IMR-90 (cell line): ENCODE measurements at regions not wholly inside any gene's neighbourhood (a gene's known extent, or its start where the extent isn't known, plus 50 kb on each side); places are given as distances from the start of the nearest gene placed in this dataset.

Experiments used
- BHLHE40 ChIP-seq: fragments of 150-350 bp; IDR thresholded peaks from 2 replicates; pipeline ENCODE4 v1.6.1; 2016; ENCODE audit warnings: mild to moderate bottlenecking, low read depth, low read length
- CEBPB ChIP-seq: IDR thresholded peaks from 2 replicates; pipeline ENCODE4 v1.6.1; 2012; ENCODE audit warnings: low read depth, low read length, improper control_type of control experiment
- CTCF ChIP-seq: conservative IDR thresholded peaks from 2 replicates; pipeline ENCODE4 v1.5.1; 2012; ENCODE audit warnings: mild to moderate bottlenecking, low read depth, low read length, improper control_type of control experiment
- MAFK ChIP-seq: IDR thresholded peaks from 2 replicates; pipeline ENCODE4 v1.6.1; 2012; ENCODE audit warnings: low read depth, low read length, improper control_type of control experiment
- MXI1 ChIP-seq: IDR thresholded peaks from 2 replicates; pipeline ENCODE4 v1.6.1; 2012; ENCODE audit warnings: low read depth, mild to moderate bottlenecking, low read length, moderate library complexity, borderline replicate concordance
- NFE2L2 ChIP-seq: fragments of 150-350 bp; IDR thresholded peaks from 2 replicates; pipeline ENCODE4 v1.6.1; 2016; ENCODE audit warnings: low read depth, mild to moderate bottlenecking, low read length
- POLR2A ChIP-seq: IDR thresholded peaks from 2 replicates; pipeline ENCODE4 v1.6.1; 2012; ENCODE audit warnings: mild to moderate bottlenecking, low read depth, low read length
- RAD21 ChIP-seq: IDR thresholded peaks from 2 replicates; pipeline ENCODE4 v1.6.1; 2012; ENCODE audit warnings: low read length, improper control_type of control experiment
- RCOR1 ChIP-seq: IDR thresholded peaks from 2 replicates; pipeline ENCODE4 v1.6.1; 2012; ENCODE audit warnings: mild to moderate bottlenecking, low read length, improper control_type of control experiment; ENCODE audit not compliant: insufficient replicate concordance
- RFX5 ChIP-seq: IDR thresholded peaks from 2 replicates; pipeline ENCODE4 v1.8.0; 2012; ENCODE audit warnings: low read depth, mild to moderate bottlenecking, low read length, moderate library complexity
- SMC3 ChIP-seq: fragments of 150-350 bp; IDR thresholded peaks from 2 replicates; pipeline ENCODE4 v1.6.1; 2016; ENCODE audit warnings: low read depth, mild to moderate bottlenecking, antibody characterized with exemption, low read length, moderate library complexity
- TF ChIP-seq, protein P1 (sequence below): fragments of 150-350 bp; IDR thresholded peaks from 2 replicates; pipeline ENCODE4 v1.6.1; 2017; ENCODE audit warnings: mild to moderate bottlenecking, antibody characterized with exemption, low read length, low read depth
- TF ChIP-seq, protein P2 (sequence below): fragments of 150-350 bp; IDR thresholded peaks from 2 replicates; pipeline ENCODE4 v1.6.1; 2016; ENCODE audit warnings: low read depth, mild to moderate bottlenecking, low read length, moderate library complexity, borderline replicate concordance

GRCh38 chr2:190591437-190591836, 56.9 kb upstream of the NEMP2 start:
- TF ChIP-seq CTCF: no peak
- no peak for TF ChIP-seq RFX5
- no peak for TF ChIP-seq MXI1
- TF ChIP-seq NFE2L2: no peak
- TF ChIP-seq CEBPB: no peak
- no peak for TF ChIP-seq SMC3
- no peak for TF ChIP-seq POLR2A
- no peak for TF ChIP-seq RAD21
- TF ChIP-seq, protein P1, sequence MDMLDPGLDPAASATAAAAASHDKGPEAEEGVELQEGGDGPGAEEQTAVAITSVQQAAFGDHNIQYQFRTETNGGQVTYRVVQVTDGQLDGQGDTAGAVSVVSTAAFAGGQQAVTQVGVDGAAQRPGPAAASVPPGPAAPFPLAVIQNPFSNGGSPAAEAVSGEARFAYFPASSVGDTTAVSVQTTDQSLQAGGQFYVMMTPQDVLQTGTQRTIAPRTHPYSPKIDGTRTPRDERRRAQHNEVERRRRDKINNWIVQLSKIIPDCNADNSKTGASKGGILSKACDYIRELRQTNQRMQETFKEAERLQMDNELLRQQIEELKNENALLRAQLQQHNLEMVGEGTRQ: no peak
- TF ChIP-seq RCOR1: no peak
- TF ChIP-seq, protein P2, sequence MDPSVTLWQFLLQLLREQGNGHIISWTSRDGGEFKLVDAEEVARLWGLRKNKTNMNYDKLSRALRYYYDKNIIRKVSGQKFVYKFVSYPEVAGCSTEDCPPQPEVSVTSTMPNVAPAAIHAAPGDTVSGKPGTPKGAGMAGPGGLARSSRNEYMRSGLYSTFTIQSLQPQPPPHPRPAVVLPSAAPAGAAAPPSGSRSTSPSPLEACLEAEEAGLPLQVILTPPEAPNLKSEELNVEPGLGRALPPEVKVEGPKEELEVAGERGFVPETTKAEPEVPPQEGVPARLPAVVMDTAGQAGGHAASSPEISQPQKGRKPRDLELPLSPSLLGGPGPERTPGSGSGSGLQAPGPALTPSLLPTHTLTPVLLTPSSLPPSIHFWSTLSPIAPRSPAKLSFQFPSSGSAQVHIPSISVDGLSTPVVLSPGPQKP: no peak
- TF ChIP-seq MAFK: no peak
- TF ChIP-seq BHLHE40: no peak
